K562 (cell line): ENCODE measurements at regions not wholly inside any gene's neighbourhood (a gene's known extent, or its start where the extent isn't known, plus 50 kb on each side); places are given as distances from the start of the nearest gene placed in this dataset.

Experiments used
- ATAC-seq: fragments of 200-7000 bp; cut with Tn5 transposase; 3 replicates; pipeline ENCODE4 v1.9.1; 2020; ENCODE audit warnings: moderate library complexity
- BruUV-seq: library from RNA; stranded (reverse); fragments of 400-500 nt; replicated peaks from 2 replicates; lab custom pipeline; 2021; lab: Mats Ljungman, UMichigan
- CTCF ChIA-PET: fragments of 300-600 bp; formaldehyde crosslinking; extraction: SDS; loops from one replicate; lab custom pipeline; 2021; ENCODE audit warnings: low intra/inter-chr PET ratio; lab: Yijun Ruan, JAX
- POLR2A ChIA-PET: fragments of 300-600, 350-650 bp; sonication (Branson Sonifier 250); formaldehyde crosslinking; extraction: SDS; loops from one replicate; lab custom pipeline; 2021; ENCODE audit warnings: antibody characterized with exemption, inconsistent platforms; lab: Yijun Ruan, JAX
- DNase-seq, 4 experiments: peaks; one replicate each; pipeline versions ENCODE4 v3.0.0 to v3.0.0-alpha.2; 2011 to 2018; ENCODE audit warnings: low spot score in 3 of 4, mixed read lengths in 3 of 4; ENCODE audit errors: extremely low read depth in 1 of 4
- FAIRE-seq: peaks from 2 replicates; lab custom pipeline; 2011; peaks lifted over from hg19 to GRCh38; lab: Jason Lieb, UNC
- H2AFZ ChIP-seq: 2 replicates; pipeline ENCODE4 v1.6.0; 2011; ENCODE audit warnings: low read depth, low read length, control low read depth, inconsistent platforms
- H3K27ac ChIP-seq: fragments of 200-600 bp; 3 replicates; pipeline ENCODE4 v1.8.0; 2011; ENCODE audit warnings: low read depth, mild to moderate bottlenecking, control low read depth, inconsistent platforms, low read length, moderate library complexity, mixed read lengths; ENCODE audit errors: extremely low read depth
- H3K27me3 ChIP-seq, 2 experiments: fragments of 300-600 bp in 1 of 2; 2 replicates in 1 of 2; 3 replicates in 1 of 2; pipeline versions ENCODE4 v1.6.0 to v1.8.0; 2011; ENCODE audit warnings: inconsistent platforms in 2 of 2, low read length in 2 of 2, mild to moderate bottlenecking in 1 of 2, mixed read lengths in 1 of 2, moderate library complexity in 1 of 2; ENCODE audit not compliant: control insufficient read depth in 2 of 2, insufficient read depth in 2 of 2
- H3K36me3 ChIP-seq: fragments of 300-600 bp; 3 replicates; pipeline ENCODE4 v1.8.0; 2011; ENCODE audit warnings: mild to moderate bottlenecking, low read length, inconsistent platforms; ENCODE audit not compliant: control insufficient read depth, insufficient read depth
- H3K4me1 ChIP-seq, 2 experiments: fragments of 200-600 bp in 1 of 2; replicated peaks in 1 of 2; 2 replicates in 1 of 2; 3 replicates in 1 of 2; pipeline versions ENCODE4 v1.5.1 to v1.8.0; 2011; ENCODE audit warnings: inconsistent platforms in 2 of 2, low read length in 2 of 2, mild to moderate bottlenecking in 1 of 2, mixed read lengths in 1 of 2, moderate library complexity in 1 of 2; ENCODE audit not compliant: control insufficient read depth in 2 of 2, insufficient read depth in 2 of 2
- H3K4me2 ChIP-seq: 2 replicates; pipeline ENCODE4 v1.6.1; 2011; ENCODE audit warnings: low read length, control low read depth, inconsistent platforms, mixed read lengths; ENCODE audit not compliant: insufficient read depth
- H3K4me3 ChIP-seq: fragments of 200-600 bp; sonication (generic), shearing (Covaris generic); 2 replicates; pipeline ENCODE4 v1.5.1; 2016; ENCODE audit warnings: control low read depth, inconsistent platforms
- H3K79me2 ChIP-seq: fragments of 200-600 bp; 3 replicates; pipeline ENCODE4 v1.8.0; 2011; ENCODE audit warnings: low read length, inconsistent platforms; ENCODE audit not compliant: control insufficient read depth, insufficient read depth
- H3K9ac ChIP-seq, 2 experiments: 2 replicates each; pipeline versions ENCODE4 v1.6.0 to v1.6.1; 2011; ENCODE audit warnings: low read depth in 2 of 2, low read length in 2 of 2, control low read depth in 1 of 2, inconsistent platforms in 1 of 2, mild to moderate bottlenecking in 1 of 2, mixed read lengths in 1 of 2; ENCODE audit not compliant: insufficient read depth in 1 of 2
- H3K9me1 ChIP-seq: one replicate; pipeline ENCODE4 v1.6.0; 2011; ENCODE audit warnings: inconsistent platforms, mild to moderate bottlenecking, low read length, moderate library complexity; ENCODE audit not compliant: control insufficient read depth, insufficient read depth
- H3K9me3 ChIP-seq: replicated peaks from 2 replicates; pipeline ENCODE4 v1.5.1; 2011; ENCODE audit warnings: low read depth, low read length, inconsistent platforms; ENCODE audit not compliant: control insufficient read depth, insufficient read depth
- H4K20me1 ChIP-seq: replicated peaks from 2 replicates; pipeline ENCODE4 v1.6.1; 2011; ENCODE audit warnings: low read length, inconsistent platforms, mixed read lengths; ENCODE audit not compliant: control insufficient read depth, insufficient read depth
- EWSR1 ChIP-seq: fragments of 450-650 bp; IDR thresholded peaks from 2 replicates; pipeline ENCODE4 v1.6.1; 2018; ENCODE audit warnings: borderline replicate concordance, mild to moderate bottlenecking, low read depth, moderate library complexity; ENCODE audit not compliant: partially characterized antibody
- MYNN ChIP-seq, 2 experiments: sonication (generic); formaldehyde crosslinking in 1 of 2; IDR thresholded peaks; 2 replicates each; pipeline versions ENCODE4 v1.5.0 to v1.6.1; 2016 to 2020; ENCODE audit warnings: antibody characterized with exemption in 1 of 2, missing genetic modification reagents in 1 of 2
- SMC3 ChIP-seq: conservative IDR thresholded peaks from 2 replicates; pipeline ENCODE4 v1.6.1; 2011; ENCODE audit warnings: low read depth, low read length, improper control_type of control experiment; ENCODE audit not compliant: insufficient read depth
- TEAD4 ChIP-seq, 2 experiments: sonication (generic) in 1 of 2; formaldehyde crosslinking in 1 of 2; IDR thresholded peaks; 2 replicates each; pipeline versions ENCODE4 v1.6.1 to v1.8.0; 2012 to 2022; ENCODE audit warnings: borderline replicate concordance in 1 of 2, inconsistent platforms in 1 of 2, low read length in 1 of 2, mild to moderate bottlenecking in 1 of 2, missing genetic modification reagents in 1 of 2
- ZNF184 ChIP-seq: sonication (generic); formaldehyde crosslinking; IDR thresholded peaks from 2 replicates; pipeline ENCODE4 v1.5.0; 2020; ENCODE audit warnings: missing genetic modification reagents
- ZNF408 ChIP-seq: fragments of 250-450 bp; sonication (Bioruptor Pico); IDR thresholded peaks from 2 replicates; pipeline ENCODE4 v1.4.0; 2020; ENCODE audit warnings: low read depth, mild to moderate bottlenecking, moderate library complexity
- WGBS: fragments of 100-300 bp; shearing (Covaris generic); methylation state at CpG from one replicate; pipeline ENCODE4 v1.1.6; 2016; ENCODE audit warnings: low coverage, mixed read lengths; ENCODE audit not compliant: insufficient coverage; ENCODE audit errors: missing lambda C conversion rate; 5-methylcytosine and 5-hydroxymethylcytosine counted together
- in situ Hi-C: fragments of 300-500 bp; cut with MboI; formaldehyde crosslinking; loops from 4 replicates; pipeline ENCODE4 v1.15.0; 2018; ENCODE audit warnings: inconsistent platforms, mixed read lengths
- intact Hi-C: fragments of 100-400 bp; cut with micrococcal nuclease; formaldehyde crosslinking; loops from 2 replicates; pipeline ENCODE4 v1.14.2; 2022
- TF ChIP-seq, protein P1 (sequence below), 2 experiments: fragments of 200-800 bp in 1 of 2; sonication (Bioruptor generic) in 1 of 2; sonication (generic) in 1 of 2; formaldehyde crosslinking in 1 of 2; IDR thresholded peaks in 1 of 2; conservative IDR thresholded peaks in 1 of 2; 2 replicates each; pipeline versions ENCODE4 v1.5.0 to v1.6.1; 2016 to 2020; ENCODE audit warnings: missing compliant biosample characterization in 1 of 2, missing genetic modification characterization in 1 of 2, missing genetic modification reagents in 1 of 2
- TF ChIP-seq, protein P2 (sequence below): sonication (generic); formaldehyde crosslinking; IDR thresholded peaks from 2 replicates; pipeline ENCODE4 v1.8.0; 2022; ENCODE audit warnings: mild to moderate bottlenecking, low read depth, missing genetic modification reagents
- TF ChIP-seq, protein P3 (sequence below), 2 experiments: fragments of 450-650 bp in 1 of 2; sonication (generic) in 1 of 2; formaldehyde crosslinking in 1 of 2; IDR thresholded peaks in 1 of 2; conservative IDR thresholded peaks in 1 of 2; 2 replicates each; pipeline versions ENCODE4 v1.6.1 to v1.8.1; 2016 to 2023; ENCODE audit warnings: mild to moderate bottlenecking in 2 of 2, moderate library complexity in 2 of 2, inconsistent platforms in 1 of 2, missing genetic modification reagents in 1 of 2

DNA sequence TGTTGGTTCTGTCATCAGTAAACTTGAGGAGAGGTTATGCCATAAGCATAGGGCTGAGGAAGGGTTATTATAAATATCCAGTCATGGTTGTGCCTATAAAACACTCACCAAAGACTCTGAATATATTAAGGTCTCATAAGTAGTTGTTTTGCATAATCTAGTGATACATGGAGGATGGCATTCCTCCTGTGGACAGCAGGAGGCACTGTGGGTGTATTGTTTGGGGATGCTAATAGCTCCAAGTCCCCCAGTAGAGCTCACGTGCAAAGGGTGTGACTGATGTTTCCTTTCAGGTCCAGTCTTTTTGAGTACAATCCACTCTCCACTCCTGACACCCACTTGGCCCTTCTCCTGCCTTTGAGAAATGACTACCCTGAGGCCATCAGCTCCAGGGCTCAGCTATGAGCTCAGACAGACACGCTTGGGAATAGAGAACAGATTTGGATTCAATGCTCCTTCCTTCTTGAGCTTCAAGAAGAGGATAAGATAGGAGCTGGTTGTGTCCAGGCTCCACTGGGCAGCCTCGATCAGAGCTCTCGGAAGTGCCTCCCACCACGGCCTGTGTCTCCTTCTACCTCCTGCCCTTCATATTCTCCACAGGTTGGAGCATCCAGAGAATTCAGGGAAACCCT lies 85.2 kb upstream of the IGLL5 start:
- FAIRE-seq (peak; percentile 80), ATAC-seq (peak; percentile 90), DNase-seq (peak; percentile 84 to 94 (median 91))
- BruUV-seq: no TSS peak
- Histone ChIP-seq H3K27ac (no peak overlapping the region), H3K79me2 (no peaks in the 10 kb centered on the region), H3K4me1 (no peaks in the 10 kb centered on the region), H2AFZ (no peak overlapping the region), H3K27me3 (peaks cover 8 to 37% of the 10 kb centered on the region in 2 experiments; a peak in 3 of 5 replicates), H3K4me2 (no peak overlapping the region), H4K20me1 (peaks cover 23% of the 10 kb centered on the region), H3K36me3 (no peaks in the 10 kb centered on the region), H3K4me3 (no peak overlapping the region), H3K9ac (no peak overlapping the region), H3K9me1 (peaks cover 4% of the 10 kb centered on the region), H3K9me3 (no peaks in the 10 kb centered on the region)
- 1% methylated on average over 5 of the region's 5 CpGs for WGBS
- CTCF ChIA-PET: interaction anchor here (0.5 to 14.4 kb wide), 12 partner anchors 9 to 1194 kb away, joined by 3 to 251 read pairs (median 5); no protein-coding TSS in a partner anchor
- in situ Hi-C loops: no loop called here
- intact Hi-C loops: loop anchor here (1.0 kb wide), 2 partner anchors 75 to 82 kb away; no protein-coding TSS in a partner anchor
- POLR2A ChIA-PET: interaction anchor here (0.6 to 1.5 kb wide), 28 partner anchors 9 to 188 kb away, joined by 3 to 12 read pairs (median 4); no protein-coding TSS in a partner anchor
- TF ChIP-seq ZNF184 (CRISPR knock-in tag) (0 out of 2 replicates have a peak, but pooled peaks have one; percentile 43), EWSR1 (no peak), TEAD4 (IDR thresholded peaks at IDR 0.05; ENCODE audit: low read length) (peak; percentile 52; the same call in 1 of the 2 replicates), TEAD4 (CRISPR knock-in tag; IDR thresholded peaks at IDR 0.05; ENCODE audit: borderline replicate concordance) (no peak), SMC3 (no peak), ZNF408 (CRISPR knock-in tag) (no peak), MYNN (IDR thresholded peaks at IDR 0.05) (no peak), MYNN (CRISPR knock-in tag; IDR thresholded peaks at IDR 0.05) (peak; percentile 82)
- TF ChIP-seq, protein P1, sequence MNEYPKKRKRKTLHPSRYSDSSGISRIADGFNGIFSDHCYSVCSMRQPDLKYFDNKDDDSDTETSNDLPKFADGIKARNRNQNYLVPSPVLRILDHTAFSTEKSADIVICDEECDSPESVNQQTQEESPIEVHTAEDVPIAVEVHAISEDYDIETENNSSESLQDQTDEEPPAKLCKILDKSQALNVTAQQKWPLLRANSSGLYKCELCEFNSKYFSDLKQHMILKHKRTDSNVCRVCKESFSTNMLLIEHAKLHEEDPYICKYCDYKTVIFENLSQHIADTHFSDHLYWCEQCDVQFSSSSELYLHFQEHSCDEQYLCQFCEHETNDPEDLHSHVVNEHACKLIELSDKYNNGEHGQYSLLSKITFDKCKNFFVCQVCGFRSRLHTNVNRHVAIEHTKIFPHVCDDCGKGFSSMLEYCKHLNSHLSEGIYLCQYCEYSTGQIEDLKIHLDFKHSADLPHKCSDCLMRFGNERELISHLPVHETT (CRISPR knock-in tag; conservative IDR thresholded peaks at IDR 0.05 in 1 of 2, IDR thresholded peaks at IDR 0.05 in 1 of 2): peak in 1 of 2 experiments; percentile 97; a peak in 2 of 4 replicates
- TF ChIP-seq, protein P2, sequence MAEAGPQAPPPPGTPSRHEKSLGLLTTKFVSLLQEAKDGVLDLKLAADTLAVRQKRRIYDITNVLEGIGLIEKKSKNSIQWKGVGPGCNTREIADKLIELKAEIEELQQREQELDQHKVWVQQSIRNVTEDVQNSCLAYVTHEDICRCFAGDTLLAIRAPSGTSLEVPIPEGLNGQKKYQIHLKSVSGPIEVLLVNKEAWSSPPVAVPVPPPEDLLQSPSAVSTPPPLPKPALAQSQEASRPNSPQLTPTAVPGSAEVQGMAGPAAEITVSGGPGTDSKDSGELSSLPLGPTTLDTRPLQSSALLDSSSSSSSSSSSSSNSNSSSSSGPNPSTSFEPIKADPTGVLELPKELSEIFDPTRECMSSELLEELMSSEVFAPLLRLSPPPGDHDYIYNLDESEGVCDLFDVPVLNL (CRISPR knock-in tag): no peak
- TF ChIP-seq, protein P3, sequence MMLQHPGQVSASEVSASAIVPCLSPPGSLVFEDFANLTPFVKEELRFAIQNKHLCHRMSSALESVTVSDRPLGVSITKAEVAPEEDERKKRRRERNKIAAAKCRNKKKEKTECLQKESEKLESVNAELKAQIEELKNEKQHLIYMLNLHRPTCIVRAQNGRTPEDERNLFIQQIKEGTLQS (IDR thresholded peaks at IDR 0.05): no peak
- TF ChIP-seq, protein P3 (CRISPR knock-in tag; conservative IDR thresholded peaks at IDR 0.05): peak; percentile 52
